Calu3 (cell line): ENCODE measurements at regions not wholly inside any gene's neighbourhood (a gene's known extent, or its start where the extent isn't known, plus 50 kb on each side); places are given as distances from the start of the nearest gene placed in this dataset.

ENCODE experiments used
- BruUV-seq: library from RNA; stranded (reverse); fragments of 400-500 nt; replicated peaks from 2 replicates; lab custom pipeline; 2021; lab: Mats Ljungman, UMichigan
- CTCF ChIA-PET: fragments of 300-600 bp; sonication (Branson Sonifier 250); formaldehyde crosslinking; loops from one replicate; lab custom pipeline; 2022; ENCODE audit warnings: antibody characterized with exemption; lab: Charles Lee
- DNase-seq: peaks from one replicate; pipeline ENCODE4 v3.0.0; 2022
- H3K27ac Mint-ChIP-seq: one replicate; pipeline ENCODE4 v1.8.0; 2022; ENCODE audit warnings: mixed read lengths; ENCODE audit not compliant: unreplicated experiment
- H3K27me3 Mint-ChIP-seq: one replicate; pipeline ENCODE4 v1.8.0; 2022; ENCODE audit warnings: mixed read lengths; ENCODE audit not compliant: unreplicated experiment
- H3K36me3 Mint-ChIP-seq: one replicate; pipeline ENCODE4 v1.8.0; 2022; ENCODE audit warnings: mild to moderate bottlenecking, moderate library complexity, mixed read lengths; ENCODE audit not compliant: insufficient read depth, unreplicated experiment
- H3K4me1 Mint-ChIP-seq: one replicate; pipeline ENCODE4 v1.8.0; 2022; ENCODE audit warnings: mild to moderate bottlenecking, low read depth, mixed read lengths; ENCODE audit not compliant: unreplicated experiment
- H3K4me3 Mint-ChIP-seq: one replicate; pipeline ENCODE4 v1.8.0; 2022; ENCODE audit warnings: mild to moderate bottlenecking, low read depth, moderate library complexity, mixed read lengths; ENCODE audit not compliant: unreplicated experiment
- H3K9me3 Mint-ChIP-seq: one replicate; pipeline ENCODE4 v1.8.0; 2022; ENCODE audit warnings: low read depth, mixed read lengths; ENCODE audit not compliant: unreplicated experiment
- CTCF ChIP-seq: fragments of 200-600 bp; IDR thresholded peaks from one replicate; pipeline ENCODE4 v1.8.0; 2022; ENCODE audit warnings: antibody characterized with exemption; ENCODE audit not compliant: unreplicated experiment
- intact Hi-C: fragments of 100-400 bp; cut with micrococcal nuclease; formaldehyde crosslinking; loops from one replicate; pipeline ENCODE4 v1.10.0; 2022; ENCODE audit not compliant: unreplicated experiment

DNA sequence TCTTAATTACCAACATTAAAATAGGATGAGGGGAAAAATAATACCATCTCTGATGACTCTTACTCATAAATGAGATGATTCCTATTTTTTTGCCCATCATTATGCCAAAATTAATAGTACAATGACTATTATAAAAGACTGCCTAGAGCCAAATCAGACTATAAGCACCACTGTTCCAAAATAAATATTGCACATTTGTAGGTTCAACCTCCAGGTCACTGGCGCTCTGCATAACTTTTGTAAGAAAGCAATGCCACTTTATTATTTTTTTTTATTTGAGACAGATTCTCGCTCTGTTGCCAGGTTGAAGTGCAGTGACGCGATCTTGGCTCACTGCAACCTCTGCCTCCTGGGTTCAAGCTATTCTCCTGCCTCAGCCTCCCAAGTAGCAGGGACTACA, 142.5 kb upstream of the SP8 start:
- CTCF ChIA-PET, result no interaction called here
- TF ChIP-seq CTCF, result no peak
- no peak for DNase-seq
- Mint-ChIP-seq H3K9me3 (no peaks in the 10 kb centered on the region), H3K27ac (no peak overlapping the region), H3K27me3 (peaks cover 48% of the 10 kb centered on the region), H3K4me3 (no peak overlapping the region), H3K4me1 (no peaks in the 10 kb centered on the region), H3K36me3 (no peaks in the 10 kb centered on the region)
- BruUV-seq, result no TSS peak
- intact Hi-C loops, result no loop called here

GRCh38 chr7:20931739-20932138, 145.1 kb upstream of the SP8 start:
- CTCF ChIA-PET, result no interaction called here
- Mint-ChIP-seq H3K4me3 (no peak overlapping the region), H3K27me3 (peaks cover 41% of the 10 kb centered on the region), H3K9me3 (no peaks in the 10 kb centered on the region), H3K4me1 (no peaks in the 10 kb centered on the region), H3K36me3 (no peaks in the 10 kb centered on the region), H3K27ac (no peak overlapping the region)
- intact Hi-C loops, result no loop called here
- no peak for TF ChIP-seq CTCF
- BruUV-seq, result no TSS peak
- DNase-seq, result no peak

DNA sequence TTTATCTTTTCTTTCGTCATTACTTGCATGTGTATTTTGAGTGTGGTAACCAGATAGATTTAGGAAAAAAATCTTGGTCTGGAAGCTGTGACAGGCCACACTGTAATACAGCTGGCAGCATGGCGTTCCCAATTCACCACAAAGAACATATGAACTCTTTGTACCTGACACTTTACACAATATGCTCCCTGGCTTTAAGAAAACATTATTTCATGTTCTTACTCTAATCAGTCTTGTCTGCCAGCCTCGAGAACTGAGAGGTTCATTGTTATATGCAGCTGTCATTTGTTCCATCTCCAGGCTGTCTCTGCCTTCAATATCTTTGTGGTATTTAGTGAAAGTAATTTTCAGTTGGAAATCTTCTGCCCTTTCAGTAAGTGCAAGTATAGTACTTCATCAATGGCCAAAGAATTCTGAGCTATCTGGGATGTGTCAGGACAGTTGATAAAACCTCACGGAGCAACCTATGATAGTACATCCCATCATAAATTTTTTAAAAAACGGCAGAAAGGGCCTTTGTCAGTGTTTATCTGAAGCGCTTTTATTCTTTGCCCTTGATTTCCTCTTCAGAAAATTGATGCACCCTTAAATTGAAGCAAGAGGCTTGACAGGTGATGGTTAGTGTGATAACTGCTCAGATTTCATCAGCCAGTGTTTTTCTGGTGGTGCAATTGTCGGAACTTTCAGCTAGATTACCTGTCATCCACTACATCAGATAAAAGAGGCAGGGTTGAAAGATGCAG, 146.3 kb upstream of the SP8 start:
- no TSS peak for BruUV-seq
- no peak for TF ChIP-seq CTCF

DNA sequence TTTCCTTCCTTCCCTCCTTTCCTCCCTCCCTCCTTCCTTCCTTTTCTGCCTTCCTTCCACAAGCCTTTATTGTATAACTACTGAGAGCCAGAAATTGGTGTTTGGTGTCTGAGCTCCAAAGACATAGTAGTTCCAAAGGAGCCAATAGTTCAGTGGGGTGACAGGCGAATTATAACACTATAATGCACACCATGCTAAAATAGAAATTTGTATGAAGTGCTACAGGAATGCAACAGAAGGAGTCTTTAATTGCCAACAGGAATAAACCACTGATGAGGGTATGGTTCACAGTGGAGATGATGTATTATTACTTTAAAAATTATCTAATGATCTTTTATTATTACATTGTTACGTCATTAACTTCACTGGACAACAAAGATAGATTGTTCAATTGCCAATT, 158.8 kb upstream of the SP8 start:
- no peak for DNase-seq
- intact Hi-C loops, result no loop called here
- Mint-ChIP-seq H3K27ac (no peak overlapping the region), H3K4me3 (no peak overlapping the region), H3K27me3 (peaks cover 51% of the 10 kb centered on the region), H3K9me3 (peaks cover 2% of the 10 kb centered on the region), H3K36me3 (no peaks in the 10 kb centered on the region), H3K4me1 (no peaks in the 10 kb centered on the region)
- CTCF ChIA-PET, result no interaction called here
- no TSS peak for BruUV-seq
- no peak for TF ChIP-seq CTCF

More for the DNA sequence above, 146.3 kb upstream of the SP8 start:
- intact Hi-C loops, result no loop called here
- CTCF ChIA-PET, result no interaction called here
- no peaks in the 10 kb centered on the region for H3K4me1 Mint-ChIP-seq
- no peaks in the 10 kb centered on the region for H3K9me3 Mint-ChIP-seq
- H3K27ac Mint-ChIP-seq, result no peak overlapping the region
- H3K36me3 Mint-ChIP-seq, result no peaks in the 10 kb centered on the region
- no peak for DNase-seq
- no peak overlapping the region for H3K4me3 Mint-ChIP-seq
- H3K27me3 Mint-ChIP-seq, result peaks cover 48% of the 10 kb centered on the region
